HG03432 (cell line): ENCODE measurements at regions not wholly inside any gene's neighbourhood (a gene's known extent, or its start where the extent isn't known, plus 50 kb on each side); places are given as distances from the start of the nearest gene placed in this dataset.
"Not testable (repeated sequence)": the region's sequence is repeated elsewhere in the genome, so short reads cannot be mapped to it uniquely, and the experiment has no call there.

Source experiments
- ATAC-seq: cut with Tn5 transposase; IDR thresholded peaks from one replicate; pipeline ENCODE4 v1.9.1; 2021; ENCODE audit warnings: mild to moderate bottlenecking, moderate library complexity; ENCODE audit not compliant: unreplicated experiment

DNA sequence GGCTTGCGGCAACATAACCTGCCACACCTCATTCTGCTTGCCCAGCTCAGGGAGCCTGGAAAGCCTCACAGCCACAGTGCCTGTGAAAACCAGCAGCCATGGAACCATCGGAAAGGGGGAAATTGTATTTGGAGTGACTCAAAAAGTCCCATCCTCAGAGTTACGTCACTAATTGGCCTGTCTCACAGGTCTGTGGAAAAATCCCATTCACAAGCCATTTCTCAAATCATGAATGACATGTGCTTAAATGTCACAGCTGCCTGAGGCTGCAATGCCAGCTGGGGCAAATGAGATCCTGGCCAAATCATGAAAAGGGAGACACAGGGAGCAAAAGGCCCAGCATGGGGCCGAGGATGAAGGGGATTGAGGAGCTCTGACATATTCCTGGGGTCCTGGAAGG lies 486.9 kb upstream of the RAB6C start:
- no peak for ATAC-seq

DNA sequence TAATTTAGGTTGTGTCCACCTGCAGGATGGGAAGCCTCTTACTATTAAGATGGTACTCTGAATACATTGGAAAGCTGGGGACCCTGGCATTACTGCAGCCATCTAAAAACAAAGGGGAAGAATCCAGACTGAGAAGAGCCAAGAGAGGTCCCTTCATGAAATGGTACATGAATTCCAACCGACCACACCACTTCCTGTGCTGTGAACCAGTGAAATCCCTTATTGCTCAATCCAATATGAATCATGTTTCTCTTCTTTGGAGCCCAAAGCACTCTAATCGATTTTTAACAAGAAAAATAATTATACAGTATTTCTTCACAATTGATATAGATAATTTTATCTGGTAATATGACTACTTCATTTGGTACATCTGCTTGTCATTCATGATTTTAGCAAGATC lies 479.7 kb upstream of the RAB6C start:
- ATAC-seq, result no peak

- ATAC-seq, result no peak
Measured at GRCh38 chr2:129502781-129503180, 476.7 kb upstream of the RAB6C start.

- no peak for ATAC-seq
Measured at GRCh38 chr2:129504646-129505045, 474.8 kb upstream of the RAB6C start.

DNA sequence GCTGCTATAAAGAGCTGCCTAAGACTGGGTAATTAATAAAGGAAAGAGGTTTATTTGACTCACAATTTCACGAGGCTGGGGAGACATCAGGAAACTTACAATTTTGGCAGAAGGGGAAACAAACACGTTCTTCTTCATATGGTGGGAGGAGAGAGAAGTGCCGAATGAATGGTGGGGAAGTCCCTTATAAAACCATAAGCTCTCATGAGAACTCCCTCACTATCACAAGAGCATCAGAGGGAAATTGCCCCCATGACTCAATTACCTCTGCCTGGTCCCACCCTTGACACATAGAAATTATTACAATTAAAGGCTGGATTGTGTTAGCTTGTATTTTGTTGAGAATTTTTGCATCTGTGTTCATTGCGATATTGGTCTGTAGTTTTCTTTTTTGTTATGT lies 460.5 kb upstream of the RAB6C start:
- ATAC-seq, result no peak

DNA sequence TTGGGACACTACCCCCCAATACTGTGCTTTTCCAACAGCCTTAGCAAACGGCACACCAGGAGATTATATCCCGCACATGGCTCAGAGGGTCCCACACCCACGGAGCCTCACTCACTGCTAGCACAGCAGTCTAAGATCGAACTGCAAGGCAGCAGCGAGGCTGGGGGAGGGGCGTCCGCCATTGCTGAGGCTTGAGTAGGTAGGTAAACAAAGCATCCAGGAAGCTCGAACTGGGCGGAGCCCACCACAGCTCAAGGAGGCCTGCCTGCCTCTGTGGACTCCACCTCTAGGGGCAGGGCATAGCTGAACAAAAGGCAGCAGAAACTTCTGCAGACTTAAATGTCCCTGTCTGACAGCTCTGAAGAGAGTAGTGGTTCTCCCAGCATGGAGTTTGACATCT lies 447.3 kb upstream of the RAB6C start:
- ATAC-seq, result not testable (repeated sequence)

DNA sequence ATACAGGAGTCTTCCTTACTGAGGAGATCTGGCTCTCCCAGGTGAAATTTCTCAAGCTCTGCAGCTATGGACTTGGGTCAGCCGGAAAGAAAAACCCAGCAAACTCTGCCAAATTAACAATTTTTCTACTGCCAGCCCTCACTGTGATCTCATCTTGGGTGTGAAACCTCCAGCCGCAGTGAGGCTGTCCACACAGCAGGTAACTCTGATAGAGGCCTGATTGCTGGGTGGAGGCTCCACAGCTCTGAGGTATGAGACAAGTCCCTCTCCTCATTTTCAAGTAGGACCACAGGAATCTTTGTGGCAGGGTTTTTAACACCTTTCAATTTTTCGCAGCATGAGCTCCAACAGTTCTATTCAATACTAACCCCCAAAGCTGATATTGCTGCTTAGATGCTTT lies 430.6 kb upstream of the RAB6C start:
- no peak for ATAC-seq

DNA sequence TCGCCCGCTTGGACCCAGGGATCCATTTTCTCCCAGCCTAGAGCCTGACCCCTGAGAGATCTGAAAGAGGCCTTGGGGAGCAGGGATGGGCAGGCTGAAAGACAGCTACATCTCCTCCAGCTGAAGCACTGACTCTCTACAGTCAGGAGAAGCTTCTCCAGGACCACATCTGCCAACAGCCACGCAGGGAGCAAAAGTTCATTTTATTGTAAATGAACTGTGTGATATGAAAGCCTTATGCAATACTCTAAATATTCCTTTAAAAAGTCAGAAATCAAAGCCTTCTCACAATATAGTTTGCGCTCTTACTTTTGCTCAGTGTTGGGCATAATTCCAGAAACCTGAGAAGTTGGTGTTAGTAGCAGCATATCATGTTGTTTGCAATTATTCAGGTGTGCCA lies 428.9 kb upstream of the RAB6C start:
- no peak for ATAC-seq

GRCh38 chr2:129554373-129554772 lies 425.1 kb upstream of the RAB6C start:
- no peak for ATAC-seq

- ATAC-seq, result no peak
Measured at GRCh38 chr2:129559101-129559500, 420.4 kb upstream of the RAB6C start.

GRCh38 chr2:129565551-129566109 lies 413.8 kb upstream of the RAB6C start:
- no peak for ATAC-seq

DNA sequence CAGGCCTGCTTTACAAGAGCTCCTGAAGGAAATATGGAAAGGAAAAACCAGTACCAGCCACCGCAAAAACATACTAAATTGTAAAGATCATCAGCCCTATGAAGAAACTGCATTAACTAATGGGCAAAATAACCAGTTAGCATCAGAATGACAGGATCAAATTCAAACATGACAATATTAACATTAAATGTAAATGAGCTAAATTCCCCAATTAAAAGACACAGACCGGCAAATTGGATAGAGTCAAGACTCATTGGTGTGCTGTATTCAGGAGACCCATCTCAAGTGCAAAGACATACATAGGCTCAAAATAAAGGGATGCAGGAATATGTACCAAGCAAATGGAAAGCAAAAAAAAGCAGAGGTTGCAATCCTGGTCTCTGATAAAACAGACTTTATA lies 408.7 kb upstream of the RAB6C start:
- ATAC-seq, result not testable (repeated sequence)

DNA sequence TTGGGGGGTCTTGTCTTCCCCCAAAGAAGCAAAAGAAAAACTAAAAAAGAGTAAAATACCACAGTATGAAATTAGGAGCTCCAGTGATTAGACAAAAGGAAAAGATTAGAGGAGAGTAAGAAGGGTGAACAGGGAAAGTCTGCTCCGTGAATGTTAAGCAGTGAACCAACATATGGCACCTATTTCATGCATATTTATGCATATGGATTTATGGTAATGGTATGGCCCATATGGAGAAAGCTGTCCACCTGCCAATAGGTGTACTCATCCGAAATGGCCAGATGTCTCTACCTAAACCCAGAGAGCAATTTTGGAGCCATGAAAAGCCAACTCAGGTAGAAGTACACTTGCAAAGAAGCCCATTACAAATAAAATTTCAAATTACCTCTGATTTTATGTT lies 404.0 kb upstream of the RAB6C start:
- no peak for ATAC-seq

DNA sequence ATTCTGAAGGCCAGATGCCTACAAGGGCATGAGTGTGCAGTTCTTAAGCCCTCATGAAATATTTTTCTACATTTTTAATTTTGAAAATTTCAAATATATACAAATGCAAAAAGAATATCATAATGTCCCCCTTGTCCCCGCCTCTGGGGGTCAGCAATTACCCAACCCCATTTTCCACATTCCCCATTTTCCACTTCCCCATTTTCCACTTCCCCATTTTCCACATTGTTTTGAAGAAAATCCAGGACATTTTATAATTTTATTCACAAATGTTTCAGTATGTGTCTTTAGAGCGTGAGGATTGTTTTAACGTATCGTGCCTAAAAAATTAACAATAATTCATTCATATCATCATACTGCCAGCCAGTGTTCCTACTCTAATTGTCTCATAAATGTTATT lies 403.6 kb upstream of the RAB6C start:
- ATAC-seq, result no peak

DNA sequence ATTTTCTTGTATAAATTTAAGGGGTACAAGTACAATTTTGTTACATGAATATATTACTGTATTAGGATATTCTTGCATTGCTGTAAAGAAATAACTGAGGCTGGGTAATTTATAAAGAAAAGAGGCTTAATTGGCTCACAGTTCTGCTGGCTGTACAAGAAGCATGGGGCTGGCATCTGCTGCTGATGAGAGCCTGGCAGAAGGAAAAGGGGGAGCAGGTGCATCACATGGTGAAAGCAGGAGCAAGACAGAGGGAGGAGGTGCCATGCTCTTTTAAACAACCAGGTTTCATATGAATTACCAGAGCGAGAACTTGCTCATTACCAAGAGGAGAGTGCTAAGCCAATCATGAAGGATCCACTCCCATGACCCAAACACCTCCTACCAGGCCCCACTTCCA lies 399.5 kb upstream of the RAB6C start:
- no peak for ATAC-seq

- no peak for ATAC-seq
Measured at GRCh38 chr2:129585760-129586159, 393.7 kb upstream of the RAB6C start.

GRCh38 chr2:129587426-129588064 lies 391.9 kb upstream of the RAB6C start:
- ATAC-seq, result no peak

- ATAC-seq, result no peak
Measured at GRCh38 chr2:129604560-129604959, 374.9 kb upstream of the RAB6C start.

- no peak for ATAC-seq
Measured at GRCh38 chr2:129605646-129606045, 373.8 kb upstream of the RAB6C start.

DNA sequence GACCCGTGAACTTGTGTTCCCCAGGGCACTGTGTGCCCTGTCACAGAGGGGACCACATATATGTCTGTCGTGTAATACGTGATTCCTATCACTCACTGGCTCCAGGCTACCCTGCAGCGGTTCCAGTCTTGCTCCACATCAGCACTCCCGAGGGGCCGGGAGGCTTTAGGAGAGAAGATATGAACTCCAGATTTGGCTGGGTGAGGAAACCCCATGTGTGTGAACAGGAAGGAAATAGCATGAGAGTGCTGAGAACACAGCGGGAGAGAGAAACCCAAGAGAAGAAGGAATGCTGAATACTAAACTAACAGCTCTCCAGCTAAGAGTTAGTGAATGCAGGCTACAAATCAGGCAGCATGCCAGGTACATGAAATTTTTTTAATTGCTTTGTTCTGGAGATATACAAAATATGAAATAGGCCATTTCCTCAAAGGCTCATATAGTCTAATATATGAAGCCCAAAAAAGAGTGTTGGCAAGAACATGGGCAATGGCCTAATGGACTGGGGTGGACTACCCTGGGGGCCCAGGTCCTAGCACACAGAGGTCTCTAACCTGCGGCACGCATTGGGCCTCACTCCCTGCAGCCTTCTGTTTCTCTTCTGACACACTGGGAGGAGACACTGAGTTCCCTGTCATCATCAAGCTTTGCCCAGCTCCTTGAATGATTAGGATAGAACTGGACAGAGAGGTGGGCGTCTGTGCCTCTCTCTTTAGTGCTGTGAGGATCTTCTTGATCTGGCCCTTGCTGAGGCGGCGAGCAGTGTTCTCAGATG lies 372.8 kb upstream of the RAB6C start:
- ATAC-seq, result no peak

GRCh38 chr2:129609224-129609623 lies 370.2 kb upstream of the RAB6C start:
- ATAC-seq, result no peak

GRCh38 chr2:129610766-129611165 lies 368.7 kb upstream of the RAB6C start:
- no peak for ATAC-seq
